BJ (cell line): ENCODE measurements at regions not wholly inside any gene's neighbourhood (a gene's known extent, or its start where the extent isn't known, plus 50 kb on each side); places are given as distances from the start of the nearest gene placed in this dataset.

ENCODE experiments used
- CTCF ChIA-PET: fragments of 350-600 bp; formaldehyde crosslinking; extraction: SDS; loops from one replicate; lab custom pipeline; 2021; ENCODE audit warnings: antibody characterized with exemption, inconsistent platforms; lab: Yijun Ruan, JAX
- POLR2A ChIA-PET: fragments of 300-600 bp; sonication (Branson Sonifier 250); formaldehyde crosslinking; extraction: SDS; loops from one replicate; lab custom pipeline; 2021; ENCODE audit warnings: antibody characterized with exemption; lab: Charles Lee
- DNase-seq: peaks from one replicate; pipeline ENCODE4 v3.0.0-alpha.2; 2011; ENCODE audit warnings: low read depth
- H3K27me3 ChIP-seq: 2 replicates; pipeline ENCODE4 v1.6.0; 2011; ENCODE audit warnings: low read length; ENCODE audit not compliant: control insufficient read depth, insufficient read depth
- H3K36me3 ChIP-seq: 2 replicates; pipeline ENCODE4 v1.5.1; 2011; ENCODE audit warnings: low read length; ENCODE audit not compliant: control insufficient read depth, insufficient read depth
- H3K4me3 ChIP-seq: 2 replicates; pipeline ENCODE4 v1.5.1; 2011; ENCODE audit warnings: low read depth, mild to moderate bottlenecking, control low read depth, low read length
- CTCF ChIP-seq: IDR thresholded peaks from 2 replicates; pipeline ENCODE4 v1.5.1; 2011; ENCODE audit warnings: low read depth, mild to moderate bottlenecking, control low read depth, inconsistent platforms, low read length, moderate library complexity; ENCODE audit not compliant: insufficient read depth

GRCh38 chr6:127013865-127014264, 104.6 kb upstream of the RSPO3 start:
- no peak for DNase-seq
- ChIA-PET POLR2A (no interaction called here), CTCF (no interaction called here)
- H3K27me3 ChIP-seq: no peaks in the 10 kb centered on the region
- no peak overlapping the region for H3K4me3 ChIP-seq
- no peak for TF ChIP-seq CTCF
- no peaks in the 10 kb centered on the region for H3K36me3 ChIP-seq

GRCh38 chr6:127015858-127016257, 102.6 kb upstream of the RSPO3 start:
- DNase-seq: no peak
- TF ChIP-seq CTCF: no peak
- Histone ChIP-seq H3K27me3 (no peaks in the 10 kb centered on the region), H3K36me3 (no peaks in the 10 kb centered on the region), H3K4me3 (no peak overlapping the region)
- ChIA-PET POLR2A (no interaction called here), CTCF (no interaction called here)

GRCh38 chr6:127019828-127020227, 98.6 kb upstream of the RSPO3 start:
- Histone ChIP-seq H3K36me3 (no peaks in the 10 kb centered on the region), H3K27me3 (no peaks in the 10 kb centered on the region), H3K4me3 (no peak overlapping the region)
- ChIA-PET CTCF (no interaction called here), POLR2A (no interaction called here)
- no peak for DNase-seq
- no peak for TF ChIP-seq CTCF

- Histone ChIP-seq H3K27me3 (no peaks in the 10 kb centered on the region), H3K4me3 (no peak overlapping the region), H3K36me3 (no peaks in the 10 kb centered on the region)
- ChIA-PET POLR2A (interaction anchor here (0.6 kb wide), 1 partner anchor 160 kb away, joined by 3 read pairs; no protein-coding TSS in a partner anchor), CTCF (interaction anchor here (1.0 to 1.1 kb wide), 2 partner anchors 9 to 29 kb away, joined by 3 to 4 read pairs; no protein-coding TSS in a partner anchor)
- no peak for TF ChIP-seq CTCF
- peak; percentile 5 for DNase-seq
Observed at GRCh38 chr6:127022302-127022701, 96.2 kb upstream of the RSPO3 start.

GRCh38 chr6:127023001-127023778, 95.3 kb upstream of the RSPO3 start:
- Histone ChIP-seq H3K27me3 (no peaks in the 10 kb centered on the region), H3K4me3 (no peak overlapping the region), H3K36me3 (no peaks in the 10 kb centered on the region)
- TF ChIP-seq CTCF: no peak
- CTCF ChIA-PET: no interaction called here
- DNase-seq: no peak
- POLR2A ChIA-PET: no interaction called here
